ENCODE measurements at regions not wholly inside any gene's neighbourhood (a gene's known extent, or its start where the extent isn't known, plus 50 kb on each side); places are given as distances from the start of the nearest gene placed in this dataset.

- intact Hi-C loops (cut with DNase I), result no loop called here
- WGBS, result 83% methylated on average over 11 of the region's 11 CpGs
- Histone ChIP-seq H3K27ac (no peak overlapping the region), H3K4me3 (no peak overlapping the region), H3K9me3 (no peaks in the 10 kb centered on the region), H3K36me3 (no peaks in the 10 kb centered on the region), H3K4me1 (replicated peaks) (no peaks in the 10 kb centered on the region), H3K27me3 (replicated peaks; ENCODE audit: insufficient read depth) (no peaks in the 10 kb centered on the region)
- TF ChIP-seq POLR2AphosphoS5 (IDR thresholded peaks at IDR 0.05) (no peak), POLR2A (IDR thresholded peaks at IDR 0.05) (no peak)
- TF ChIP-seq, protein P1, sequence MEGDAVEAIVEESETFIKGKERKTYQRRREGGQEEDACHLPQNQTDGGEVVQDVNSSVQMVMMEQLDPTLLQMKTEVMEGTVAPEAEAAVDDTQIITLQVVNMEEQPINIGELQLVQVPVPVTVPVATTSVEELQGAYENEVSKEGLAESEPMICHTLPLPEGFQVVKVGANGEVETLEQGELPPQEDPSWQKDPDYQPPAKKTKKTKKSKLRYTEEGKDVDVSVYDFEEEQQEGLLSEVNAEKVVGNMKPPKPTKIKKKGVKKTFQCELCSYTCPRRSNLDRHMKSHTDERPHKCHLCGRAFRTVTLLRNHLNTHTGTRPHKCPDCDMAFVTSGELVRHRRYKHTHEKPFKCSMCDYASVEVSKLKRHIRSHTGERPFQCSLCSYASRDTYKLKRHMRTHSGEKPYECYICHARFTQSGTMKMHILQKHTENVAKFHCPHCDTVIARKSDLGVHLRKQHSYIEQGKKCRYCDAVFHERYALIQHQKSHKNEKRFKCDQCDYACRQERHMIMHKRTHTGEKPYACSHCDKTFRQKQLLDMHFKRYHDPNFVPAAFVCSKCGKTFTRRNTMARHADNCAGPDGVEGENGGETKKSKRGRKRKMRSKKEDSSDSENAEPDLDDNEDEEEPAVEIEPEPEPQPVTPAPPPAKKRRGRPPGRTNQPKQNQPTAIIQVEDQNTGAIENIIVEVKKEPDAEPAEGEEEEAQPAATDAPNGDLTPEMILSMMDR (IDR thresholded peaks at IDR 0.05), result no peak
- no peak for DNase-seq (ENCODE audit: low spot score)
These were observed 652.4 kb downstream of the PLPP3 start for GRCh38 chr1:55926906-55927471.

GRCh38 chr1:55916907-55917306 is 662.5 kb downstream of the PLPP3 start:
- H3K4me1 ChIP-seq (replicated peaks), result no peaks in the 10 kb centered on the region
- no peak overlapping the region for H3K27ac ChIP-seq
- H3K9me3 ChIP-seq, result no peaks in the 10 kb centered on the region
- no peak overlapping the region for H3K4me3 ChIP-seq
- H3K36me3 ChIP-seq, result no peaks in the 10 kb centered on the region
- intact Hi-C loops (cut with DNase I), result no loop called here
- H3K27me3 ChIP-seq (replicated peaks; ENCODE audit: insufficient read depth), result no peaks in the 10 kb centered on the region
- TF ChIP-seq POLR2A (IDR thresholded peaks at IDR 0.05) (no peak), POLR2AphosphoS5 (IDR thresholded peaks at IDR 0.05) (no peak)
- TF ChIP-seq, protein P1 (IDR thresholded peaks at IDR 0.05), result no peak
- WGBS, result 40% methylated on average over 3 of the region's 3 CpGs
- no peak for DNase-seq (ENCODE audit: low spot score)

DNA sequence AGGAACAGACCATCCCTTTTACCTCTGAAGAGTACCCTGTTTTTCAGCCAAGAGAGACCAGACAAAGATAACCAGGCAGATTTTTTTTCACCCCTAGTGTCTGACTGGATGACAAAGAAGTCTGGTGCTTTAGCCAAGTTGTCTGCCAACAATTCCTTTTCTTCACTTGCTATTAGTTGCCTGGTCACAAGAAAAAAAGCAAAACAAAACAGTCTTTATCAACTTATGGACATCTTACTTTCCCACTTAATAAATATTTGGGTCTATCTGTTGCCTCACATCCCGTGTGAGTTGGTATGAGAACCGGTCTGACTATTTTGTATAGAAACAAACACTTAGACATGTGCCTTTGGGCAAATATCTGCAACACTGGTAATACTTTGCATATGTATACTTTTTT is 662.9 kb downstream of the PLPP3 start:
- Histone ChIP-seq H3K4me3 (no peak overlapping the region), H3K27me3 (replicated peaks; ENCODE audit: insufficient read depth) (no peaks in the 10 kb centered on the region), H3K36me3 (no peaks in the 10 kb centered on the region), H3K4me1 (replicated peaks) (no peaks in the 10 kb centered on the region), H3K9me3 (no peaks in the 10 kb centered on the region), H3K27ac (no peak overlapping the region)
- 14% methylated on average over 2 of the region's 2 CpGs for WGBS
- no peak for TF ChIP-seq POLR2AphosphoS5 (IDR thresholded peaks at IDR 0.05)
- TF ChIP-seq, protein P1 (IDR thresholded peaks at IDR 0.05), result no peak
- TF ChIP-seq POLR2A (IDR thresholded peaks at IDR 0.05), result no peak
- no peak for DNase-seq (ENCODE audit: low spot score)
- intact Hi-C loops (cut with DNase I), result no loop called here

- Histone ChIP-seq H3K27ac (no peak overlapping the region), H3K4me3 (no peak overlapping the region), H3K36me3 (no peaks in the 10 kb centered on the region), H3K27me3 (replicated peaks; ENCODE audit: insufficient read depth) (no peaks in the 10 kb centered on the region), H3K9me3 (no peaks in the 10 kb centered on the region), H3K4me1 (replicated peaks) (no peaks in the 10 kb centered on the region)
- intact Hi-C loops (cut with DNase I), result no loop called here
- DNase-seq (ENCODE audit: low spot score), result no peak
- TF ChIP-seq POLR2A (IDR thresholded peaks at IDR 0.05) (no peak), POLR2AphosphoS5 (IDR thresholded peaks at IDR 0.05) (no peak)
- TF ChIP-seq, protein P1 (IDR thresholded peaks at IDR 0.05), result no peak
- WGBS, result 97% methylated on average over 7 of the region's 7 CpGs
These were observed 665.8 kb downstream of the PLPP3 start for GRCh38 chr1:55913565-55913964.

DNA sequence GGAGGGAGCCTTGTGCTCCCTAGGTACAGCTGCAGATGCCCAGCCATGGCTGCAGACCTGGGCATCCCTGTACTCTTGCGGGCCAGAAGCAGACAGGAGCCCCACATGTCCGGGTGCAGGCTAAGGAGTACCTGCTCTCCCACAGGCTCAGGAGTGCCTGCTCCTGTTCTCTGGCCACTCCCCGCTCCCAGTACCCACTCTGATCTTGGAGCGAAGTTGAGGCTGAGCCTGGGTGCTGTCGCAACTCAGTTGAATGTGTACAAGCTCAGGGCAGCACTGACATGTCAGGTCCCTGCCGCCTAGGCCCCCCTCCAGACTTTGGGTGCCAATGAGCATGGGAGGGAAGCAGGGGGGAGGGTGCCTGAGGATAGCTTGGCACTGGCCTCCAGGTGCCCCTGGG is 666.9 kb downstream of the PLPP3 start:
- WGBS, result 91% methylated on average over 6 of the region's 6 CpGs
- TF ChIP-seq POLR2A (IDR thresholded peaks at IDR 0.05), result no peak
- TF ChIP-seq POLR2AphosphoS5 (IDR thresholded peaks at IDR 0.05), result no peak
- TF ChIP-seq, protein P1 (IDR thresholded peaks at IDR 0.05), result no peak
- H3K27me3 ChIP-seq (replicated peaks; ENCODE audit: insufficient read depth), result no peaks in the 10 kb centered on the region
- no peak overlapping the region for H3K4me3 ChIP-seq
- no peak for DNase-seq (ENCODE audit: low spot score)
- intact Hi-C loops (cut with DNase I), result no loop called here
- H3K9me3 ChIP-seq, result no peaks in the 10 kb centered on the region
- no peaks in the 10 kb centered on the region for H3K4me1 ChIP-seq (replicated peaks)
- H3K36me3 ChIP-seq, result no peaks in the 10 kb centered on the region
- no peak overlapping the region for H3K27ac ChIP-seq

Data from prostate gland (tissue), 2 donors.